Skeletal muscle satellite cell (primary cell): ENCODE measurements at regions not wholly inside any gene's neighbourhood (a gene's known extent, or its start where the extent isn't known, plus 50 kb on each side); places are given as distances from the start of the nearest gene placed in this dataset.
A peak's percentile ranks its signal among the peaks of the same experiment; 100 is the strongest.

Source experiments
- H3K27me3 ChIP-seq: 2 replicates; pipeline ENCODE4 v1.7.0; 2013; ENCODE audit warnings: low read length; ENCODE audit not compliant: control insufficient read depth, insufficient read depth
- H3K36me3 ChIP-seq: 2 replicates; pipeline ENCODE4 v1.7.0; 2013; ENCODE audit warnings: mild to moderate bottlenecking, control low read depth, low read length; ENCODE audit not compliant: insufficient read depth
- H3K4me1 ChIP-seq: 2 replicates; pipeline ENCODE4 v1.7.0; 2013; ENCODE audit warnings: low read length; ENCODE audit not compliant: control insufficient read depth, insufficient read depth
- H3K4me2 ChIP-seq: 2 replicates; pipeline ENCODE4 v1.7.0; 2013; ENCODE audit warnings: mild to moderate bottlenecking, low read length
- H3K4me3 ChIP-seq: 2 replicates; pipeline ENCODE4 v1.7.0; 2013; ENCODE audit warnings: low read length
- H3K9ac ChIP-seq: 2 replicates; pipeline ENCODE4 v1.7.0; 2013; ENCODE audit warnings: mild to moderate bottlenecking, low read depth, low read length, moderate library complexity
- H3K9me3 ChIP-seq: replicated peaks from 2 replicates; pipeline ENCODE4 v1.7.0; 2013; ENCODE audit warnings: mild to moderate bottlenecking, control low read depth, low read length

DNA sequence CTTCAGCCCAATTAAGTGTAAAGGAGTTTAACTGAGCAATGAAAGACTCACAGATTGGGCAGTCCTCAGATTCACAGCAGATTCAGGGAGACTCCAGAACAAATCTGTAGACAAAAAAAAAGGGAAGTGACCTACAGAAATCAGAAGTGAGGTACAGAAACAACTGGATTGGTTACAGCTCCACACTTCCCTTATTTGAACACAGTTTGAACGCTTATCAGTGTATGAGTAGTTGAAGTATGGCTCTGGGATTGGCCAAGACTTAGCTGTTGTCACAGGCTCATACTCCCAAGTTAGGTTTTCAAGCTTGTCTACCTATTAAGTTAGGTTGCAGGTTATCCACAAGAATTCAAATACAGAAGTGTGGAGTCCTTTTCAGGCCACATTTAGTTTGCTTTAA lies 112.4 kb upstream of the ELOVL6 start:
- H3K9me3 ChIP-seq, result no peaks in the 10 kb centered on the region
- no peaks in the 10 kb centered on the region for H3K4me1 ChIP-seq
- no peak overlapping the region for H3K4me3 ChIP-seq
- no peaks in the 10 kb centered on the region for H3K36me3 ChIP-seq
- no peaks in the 10 kb centered on the region for H3K27me3 ChIP-seq
- H3K9ac ChIP-seq, result no peak overlapping the region
- no peak overlapping the region for H3K4me2 ChIP-seq

DNA sequence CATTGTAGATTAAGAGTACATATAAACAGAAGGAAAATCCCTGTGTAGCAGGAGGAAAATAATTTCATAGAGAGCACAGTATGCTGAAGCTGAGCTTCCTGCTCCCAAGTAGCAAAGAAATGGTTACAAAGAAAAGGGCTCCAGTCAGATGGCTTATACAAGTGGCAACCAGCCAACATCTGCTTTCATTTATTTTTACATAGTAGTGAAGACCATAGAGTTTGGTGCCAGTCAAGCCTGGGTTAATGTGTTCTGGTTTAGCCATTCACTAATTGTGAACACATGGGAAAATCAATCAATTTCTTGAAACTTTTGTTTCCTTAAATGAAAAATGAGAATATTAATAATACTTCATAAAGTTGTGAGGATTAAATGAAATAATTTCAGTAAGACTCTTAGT lies 111.3 kb upstream of the ELOVL6 start:
- no peak overlapping the region for H3K4me2 ChIP-seq
- no peak overlapping the region for H3K4me3 ChIP-seq
- H3K4me1 ChIP-seq, result no peaks in the 10 kb centered on the region
- H3K36me3 ChIP-seq, result no peaks in the 10 kb centered on the region
- no peaks in the 10 kb centered on the region for H3K9me3 ChIP-seq
- H3K27me3 ChIP-seq, result no peaks in the 10 kb centered on the region
- H3K9ac ChIP-seq, result no peak overlapping the region

DNA sequence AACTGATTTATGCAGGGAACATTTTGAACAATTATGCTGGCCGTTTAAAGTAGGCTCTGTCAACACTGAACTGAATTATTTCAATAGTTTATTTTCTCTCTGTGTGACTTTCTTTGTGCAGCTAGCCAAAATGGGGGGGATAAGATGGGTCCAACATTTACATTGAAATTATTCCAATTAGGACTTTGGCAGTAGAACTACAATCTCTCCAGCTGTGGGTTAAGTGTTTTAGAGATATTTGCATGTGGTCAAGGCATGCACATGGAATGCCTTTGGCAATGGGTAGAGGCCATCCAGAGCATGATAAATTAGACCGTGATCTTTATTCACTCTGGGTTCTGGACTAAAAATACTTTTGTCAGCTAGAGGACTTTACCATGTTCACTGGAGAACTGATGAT lies 107.9 kb upstream of the ELOVL6 start:
- Histone ChIP-seq H3K36me3 (no peaks in the 10 kb centered on the region), H3K4me1 (no peaks in the 10 kb centered on the region), H3K27me3 (no peaks in the 10 kb centered on the region), H3K9me3 (no peaks in the 10 kb centered on the region), H3K9ac (no peak overlapping the region), H3K4me3 (no peak overlapping the region), H3K4me2 (no peak overlapping the region)

DNA sequence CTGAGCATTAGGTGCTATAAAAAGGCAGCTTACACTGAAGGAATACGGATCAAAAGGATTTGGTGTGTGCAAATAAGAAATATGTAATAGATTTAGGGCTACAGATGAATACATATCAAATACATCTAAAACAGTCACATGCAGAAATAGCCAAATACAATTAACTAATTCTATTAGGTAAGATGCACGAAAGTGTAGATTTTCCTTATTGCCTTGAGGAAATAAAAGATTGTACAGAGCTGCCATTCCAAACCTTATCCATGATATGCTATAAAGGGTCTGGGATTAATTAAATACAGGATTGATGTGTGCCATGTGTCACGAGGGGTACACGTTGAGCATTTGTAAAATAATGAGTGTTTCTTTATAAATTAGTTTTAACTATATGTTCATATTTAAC lies 107.0 kb upstream of the ELOVL6 start:
- Histone ChIP-seq H3K4me1 (no peaks in the 10 kb centered on the region), H3K27me3 (no peaks in the 10 kb centered on the region), H3K9me3 (no peaks in the 10 kb centered on the region), H3K9ac (no peak overlapping the region), H3K4me3 (no peak overlapping the region), H3K4me2 (no peak overlapping the region), H3K36me3 (no peaks in the 10 kb centered on the region)

DNA sequence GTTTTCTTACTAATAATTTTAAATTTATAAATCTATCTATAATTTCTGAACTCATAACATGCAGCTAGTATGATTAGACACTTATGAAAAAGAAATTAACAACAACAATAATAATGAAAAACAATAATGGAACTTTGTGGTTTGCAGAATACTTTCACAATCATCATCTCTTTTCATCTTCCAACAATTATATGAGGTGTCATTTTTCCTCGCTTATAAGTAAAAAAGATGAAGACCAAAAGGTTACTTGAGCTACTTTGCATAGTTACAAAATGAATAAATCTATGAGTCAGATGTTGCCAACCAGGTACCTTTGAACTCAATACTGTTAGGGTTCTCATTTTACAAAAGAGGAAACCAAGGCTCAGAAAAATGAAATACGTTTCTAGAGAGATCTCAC lies 98.5 kb upstream of the ELOVL6 start:
- H3K9me3 ChIP-seq, result no peaks in the 10 kb centered on the region
- no peaks in the 10 kb centered on the region for H3K36me3 ChIP-seq
- H3K4me1 ChIP-seq, result no peaks in the 10 kb centered on the region

DNA sequence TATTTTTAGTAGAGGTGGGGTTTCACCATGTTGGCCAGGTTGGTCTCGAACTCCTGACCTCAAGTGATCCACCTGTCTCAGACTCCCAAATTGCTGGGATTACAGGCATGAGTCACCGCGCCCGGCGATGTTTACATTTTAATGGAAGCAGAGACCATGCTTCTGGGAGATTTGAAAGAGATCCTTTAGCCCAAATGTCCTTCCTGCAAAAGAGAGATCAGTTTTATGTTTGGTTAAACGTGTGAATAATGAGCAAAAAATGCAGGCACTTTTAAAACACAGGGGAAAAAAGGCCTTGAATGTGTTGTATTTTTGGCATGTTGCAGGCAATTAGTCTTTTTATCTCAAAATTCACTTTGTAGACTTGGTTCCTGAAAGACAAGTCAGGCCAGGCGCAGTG lies 95.8 kb upstream of the ELOVL6 start:
- H3K36me3 ChIP-seq, result no peaks in the 10 kb centered on the region
- no peaks in the 10 kb centered on the region for H3K4me1 ChIP-seq
- no peak overlapping the region for H3K9ac ChIP-seq

More for the DNA sequence above, 98.5 kb upstream of the ELOVL6 start:
- Histone ChIP-seq H3K9ac (no peak overlapping the region), H3K4me2 (no peak overlapping the region), H3K4me3 (no peak overlapping the region), H3K27me3 (no peaks in the 10 kb centered on the region)

DNA sequence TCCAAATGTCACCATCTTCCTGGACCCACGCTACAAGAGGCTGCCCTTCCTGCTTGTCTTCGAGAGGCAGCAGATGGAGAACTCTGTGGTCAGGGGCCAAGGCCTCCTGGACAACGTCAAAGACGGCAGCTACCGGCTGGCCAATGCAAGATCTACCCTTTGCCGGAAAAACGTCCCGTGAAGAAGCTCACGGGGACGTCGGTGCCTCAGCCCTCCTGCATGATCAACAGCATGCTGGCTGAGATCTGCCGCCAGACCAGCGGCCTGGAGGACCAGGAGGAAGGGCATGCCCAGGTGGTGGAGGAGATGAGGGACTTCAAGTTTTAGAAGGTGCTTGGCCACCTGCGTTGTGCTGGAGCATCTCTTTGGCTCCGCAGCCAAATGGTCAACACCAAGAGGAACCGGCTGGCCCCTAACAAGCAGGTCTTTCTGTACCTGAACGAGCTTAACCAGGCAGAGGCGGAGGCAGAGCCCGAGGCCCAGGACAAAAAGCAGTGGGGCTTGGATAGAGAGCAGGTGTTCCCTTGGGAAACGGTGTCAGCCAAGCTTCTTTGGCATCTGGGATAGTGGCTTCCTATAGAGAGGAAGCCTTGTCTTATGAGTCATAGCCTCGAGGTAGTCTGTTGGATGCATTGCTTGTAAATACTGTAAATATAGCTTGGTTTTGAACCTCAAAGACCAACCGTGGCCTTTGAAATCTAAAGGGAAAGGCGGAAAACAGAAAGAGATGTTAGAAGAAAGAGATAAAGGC lies 94.8 kb upstream of the ELOVL6 start:
- Histone ChIP-seq H3K9ac (no peak overlapping the region), H3K36me3 (no peaks in the 10 kb centered on the region), H3K4me2 (no peak overlapping the region), H3K27me3 (no peaks in the 10 kb centered on the region), H3K4me1 (no peaks in the 10 kb centered on the region), H3K9me3 (no peaks in the 10 kb centered on the region), H3K4me3 (no peak overlapping the region)

More for the DNA sequence above, 95.8 kb upstream of the ELOVL6 start:
- no peak overlapping the region for H3K4me2 ChIP-seq
- no peak overlapping the region for H3K4me3 ChIP-seq
- H3K27me3 ChIP-seq, result no peaks in the 10 kb centered on the region
- no peaks in the 10 kb centered on the region for H3K9me3 ChIP-seq

DNA sequence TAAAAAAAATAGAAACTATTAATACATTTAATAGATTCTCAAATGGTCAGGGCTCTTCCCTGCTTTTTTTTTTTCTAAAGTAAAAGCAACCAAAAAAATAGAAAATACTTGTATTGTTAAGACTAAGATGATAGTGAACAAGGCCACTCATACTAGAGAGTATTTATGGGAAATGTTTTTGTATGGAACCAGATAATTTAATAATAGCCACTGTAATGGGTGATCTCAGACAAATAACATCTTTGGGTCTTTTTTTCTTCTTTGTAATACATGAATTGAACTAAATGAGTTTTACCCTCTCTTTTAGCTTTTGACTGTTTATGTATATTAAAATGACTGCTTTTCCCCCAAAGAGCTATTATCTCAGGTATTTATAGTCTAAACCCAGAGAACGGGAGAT lies 92.1 kb upstream of the ELOVL6 start:
- Histone ChIP-seq H3K4me3 (no peak overlapping the region), H3K9me3 (no peaks in the 10 kb centered on the region), H3K9ac (no peak overlapping the region), H3K27me3 (no peaks in the 10 kb centered on the region), H3K4me1 (peaks cover 9% of the 10 kb centered on the region), H3K36me3 (no peaks in the 10 kb centered on the region), H3K4me2 (no peak overlapping the region)

DNA sequence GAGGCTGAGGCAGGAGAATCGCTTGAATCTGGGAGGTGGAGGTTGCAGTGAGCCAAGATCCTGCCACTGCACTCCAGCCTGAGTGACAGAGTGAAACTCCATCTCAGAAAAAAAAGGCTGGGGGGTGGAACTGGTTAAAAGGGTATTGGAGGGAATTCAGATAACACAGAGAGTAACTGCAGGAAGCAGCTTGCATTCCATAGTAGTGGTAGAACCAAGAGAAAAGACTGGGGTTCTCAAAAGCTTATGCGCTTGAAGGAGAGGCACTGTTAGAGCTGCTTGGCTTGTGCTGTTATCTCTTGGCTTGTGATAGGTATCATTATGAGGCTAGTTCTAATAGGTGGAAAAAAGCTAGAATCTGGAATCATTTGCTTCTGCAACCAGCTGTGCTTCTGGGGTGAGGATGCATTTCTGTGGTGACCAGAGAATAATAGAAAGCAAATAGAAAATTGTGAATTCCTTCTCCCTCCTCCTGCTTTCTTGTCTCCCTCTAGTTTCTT lies 91.2 kb upstream of the ELOVL6 start:
- no peaks in the 10 kb centered on the region for H3K36me3 ChIP-seq
- no peak overlapping the region for H3K4me2 ChIP-seq

DNA sequence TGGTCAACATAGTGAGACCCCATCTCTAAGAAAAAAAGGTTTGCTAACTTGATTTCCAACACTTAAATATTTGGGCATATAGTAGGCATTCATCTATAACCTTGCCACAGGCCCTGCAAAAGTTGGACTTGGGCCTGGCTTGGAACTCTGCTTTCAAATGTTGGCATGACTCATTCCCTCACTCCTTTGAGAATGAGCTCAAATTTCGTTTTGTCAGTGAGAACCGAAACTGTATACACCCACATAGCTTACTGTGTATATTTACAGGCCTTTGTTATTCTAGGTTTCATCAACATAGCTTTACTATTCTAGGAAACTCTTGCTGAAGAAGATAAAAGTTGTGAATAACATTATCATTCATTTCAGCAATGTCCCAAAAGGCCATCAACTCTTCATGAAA lies 88.7 kb upstream of the ELOVL6 start:
- no peaks in the 10 kb centered on the region for H3K27me3 ChIP-seq
- peaks cover 9% of the 10 kb centered on the region for H3K4me1 ChIP-seq
- no peak overlapping the region for H3K4me3 ChIP-seq
- H3K4me2 ChIP-seq, result peak overlapping the region; percentile 41
- H3K9ac ChIP-seq, result no peak overlapping the region
- no peaks in the 10 kb centered on the region for H3K9me3 ChIP-seq
- no peaks in the 10 kb centered on the region for H3K36me3 ChIP-seq

More for the DNA sequence above, 91.2 kb upstream of the ELOVL6 start:
- H3K4me3 ChIP-seq, result no peak overlapping the region
- H3K27me3 ChIP-seq, result no peaks in the 10 kb centered on the region
- no peaks in the 10 kb centered on the region for H3K9me3 ChIP-seq
- no peak overlapping the region for H3K9ac ChIP-seq
- H3K4me1 ChIP-seq, result peaks cover 9% of the 10 kb centered on the region

DNA sequence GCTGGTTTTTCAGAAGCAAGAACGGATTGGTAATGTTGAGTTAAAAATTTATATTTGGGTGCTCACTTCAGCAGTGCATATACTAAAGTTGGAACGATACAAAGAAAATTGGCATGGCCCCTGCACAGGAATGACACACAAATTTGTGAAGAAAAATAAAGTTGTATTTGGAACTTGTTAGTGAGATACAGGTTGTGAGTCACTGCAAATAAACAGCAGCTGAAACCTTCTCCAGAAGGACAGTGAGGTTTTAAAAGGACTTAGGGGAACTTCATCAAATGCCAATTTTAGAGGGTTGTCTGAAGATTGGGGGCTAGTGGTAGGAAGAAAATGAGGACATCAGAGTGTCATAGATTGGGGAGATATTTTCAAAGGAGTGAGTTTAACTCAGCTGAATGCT lies 79.7 kb upstream of the ELOVL6 start:
- Histone ChIP-seq H3K27me3 (no peaks in the 10 kb centered on the region), H3K4me3 (no peak overlapping the region), H3K9me3 (no peaks in the 10 kb centered on the region), H3K4me1 (peaks cover 14% of the 10 kb centered on the region), H3K4me2 (no peak overlapping the region), H3K9ac (no peak overlapping the region), H3K36me3 (no peaks in the 10 kb centered on the region)

DNA sequence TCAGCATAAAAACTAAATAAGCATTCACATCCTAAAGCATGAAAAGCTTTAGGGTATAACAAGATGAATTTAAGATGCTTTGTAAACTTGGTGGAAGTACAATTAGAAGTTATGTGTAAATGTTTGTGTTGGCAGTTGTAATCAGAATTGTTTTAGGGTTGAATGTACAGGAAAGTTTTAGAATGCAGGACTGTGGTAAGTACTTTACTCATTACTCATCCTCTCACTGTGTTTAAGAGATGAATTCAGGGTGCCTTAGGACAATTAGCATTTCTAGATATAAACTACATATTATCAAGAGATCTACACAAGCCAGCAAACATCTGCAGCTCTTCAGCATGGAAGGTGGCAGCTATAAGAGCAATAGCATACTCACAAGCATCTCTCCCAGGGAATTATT lies 77.5 kb upstream of the ELOVL6 start:
- Histone ChIP-seq H3K4me3 (no peak overlapping the region), H3K9me3 (no peaks in the 10 kb centered on the region), H3K4me1 (peaks cover 23% of the 10 kb centered on the region), H3K27me3 (no peaks in the 10 kb centered on the region), H3K4me2 (no peak overlapping the region), H3K36me3 (no peaks in the 10 kb centered on the region), H3K9ac (no peak overlapping the region)
